Activated CD4-positive, alpha-beta T cell treated with anti-CD3 and anti-CD28 coated beads, Interleukin-2, amount 50 U/mL, for 48 hours (primary cell): ENCODE measurements at regions not wholly inside any gene's neighbourhood (a gene's known extent, or its start where the extent isn't known, plus 50 kb on each side); places are given as distances from the start of the nearest gene placed in this dataset.

Experiments
- DNase-seq, 2 experiments: peaks; one replicate each; pipeline ENCODE4 v3.0.0-alpha.2; 2020

- DNase-seq: no peak
Observed at GRCh38 chr4:107147873-107148272, 111.8 kb upstream of the DKK2 start.

GRCh38 chr4:107138433-107138832 is 102.3 kb upstream of the DKK2 start:
- DNase-seq: no peak

GRCh38 chr4:107133965-107134653 is 98.0 kb upstream of the DKK2 start:
- no peak for DNase-seq

- no peak for DNase-seq
Observed at GRCh38 chr4:107131295-107131694, 95.2 kb upstream of the DKK2 start.

DNA sequence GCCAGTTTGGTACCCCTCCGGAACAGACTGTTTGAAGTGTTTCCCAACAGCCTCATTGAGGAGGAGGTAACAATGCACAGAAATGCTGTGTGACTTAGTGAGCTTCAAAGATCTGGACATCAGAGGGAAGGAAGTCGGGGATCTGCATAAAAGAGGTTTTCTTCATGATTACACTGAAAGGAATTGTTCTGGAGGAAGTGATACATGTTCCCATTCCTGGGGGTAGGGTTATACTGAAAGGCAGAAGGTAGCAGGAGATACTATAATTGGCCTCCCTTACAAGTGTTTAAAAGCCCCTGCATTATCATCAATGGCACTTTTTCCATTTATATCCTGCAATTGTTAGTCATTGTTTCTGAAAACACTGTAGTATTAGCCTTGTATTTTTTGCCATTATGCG is 94.0 kb upstream of the DKK2 start:
- DNase-seq: no peak

GRCh38 chr4:107129611-107130010 is 93.5 kb upstream of the DKK2 start:
- DNase-seq: no peak

- DNase-seq: no peak
Observed at GRCh38 chr4:107129076-107129475, 93.0 kb upstream of the DKK2 start.

- no peak for DNase-seq
Observed at GRCh38 chr4:107128116-107128515, 92.0 kb upstream of the DKK2 start.

DNA sequence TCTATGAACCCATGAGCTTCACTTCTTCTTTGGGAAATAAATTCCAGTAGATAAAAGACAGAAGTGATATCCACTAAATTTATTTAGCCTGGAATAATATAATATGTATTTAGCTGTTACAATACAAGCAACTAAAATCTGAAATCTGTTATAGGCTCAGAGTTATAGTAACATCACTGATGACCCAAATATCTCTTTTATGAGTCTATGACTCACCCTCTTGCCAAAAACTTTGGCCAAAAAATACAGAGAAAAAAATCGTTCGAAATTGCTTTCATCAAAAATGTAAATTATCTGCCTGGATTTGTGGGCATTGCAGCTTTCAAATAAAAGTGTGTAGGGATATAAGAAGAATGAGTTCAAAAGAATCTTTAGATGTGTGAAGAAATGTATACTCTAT is 89.4 kb upstream of the DKK2 start:
- no peak for DNase-seq

DNA sequence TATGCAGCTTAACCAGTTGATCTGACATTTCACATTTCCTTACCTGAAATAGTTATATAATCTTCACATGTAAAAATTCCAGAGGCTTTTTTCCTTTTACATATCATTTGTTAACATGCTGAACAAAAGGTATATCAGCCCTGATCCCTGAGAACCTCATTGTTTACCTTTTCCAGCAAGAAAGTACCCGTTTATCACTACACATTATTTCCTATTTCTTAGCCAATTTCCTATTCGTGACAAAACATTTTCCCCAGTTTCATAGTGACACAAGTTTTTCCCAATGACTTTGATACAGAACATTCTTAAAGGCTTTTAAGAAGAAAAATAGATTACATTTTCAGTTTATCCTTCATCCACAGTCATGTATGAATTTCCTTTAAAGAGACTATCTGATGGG is 86.6 kb upstream of the DKK2 start:
- no peak for DNase-seq

GRCh38 chr4:107120661-107121060 is 84.5 kb upstream of the DKK2 start:
- no peak for DNase-seq

- no peak for DNase-seq
Observed at GRCh38 chr4:107117726-107118125, 81.6 kb upstream of the DKK2 start.

DNA sequence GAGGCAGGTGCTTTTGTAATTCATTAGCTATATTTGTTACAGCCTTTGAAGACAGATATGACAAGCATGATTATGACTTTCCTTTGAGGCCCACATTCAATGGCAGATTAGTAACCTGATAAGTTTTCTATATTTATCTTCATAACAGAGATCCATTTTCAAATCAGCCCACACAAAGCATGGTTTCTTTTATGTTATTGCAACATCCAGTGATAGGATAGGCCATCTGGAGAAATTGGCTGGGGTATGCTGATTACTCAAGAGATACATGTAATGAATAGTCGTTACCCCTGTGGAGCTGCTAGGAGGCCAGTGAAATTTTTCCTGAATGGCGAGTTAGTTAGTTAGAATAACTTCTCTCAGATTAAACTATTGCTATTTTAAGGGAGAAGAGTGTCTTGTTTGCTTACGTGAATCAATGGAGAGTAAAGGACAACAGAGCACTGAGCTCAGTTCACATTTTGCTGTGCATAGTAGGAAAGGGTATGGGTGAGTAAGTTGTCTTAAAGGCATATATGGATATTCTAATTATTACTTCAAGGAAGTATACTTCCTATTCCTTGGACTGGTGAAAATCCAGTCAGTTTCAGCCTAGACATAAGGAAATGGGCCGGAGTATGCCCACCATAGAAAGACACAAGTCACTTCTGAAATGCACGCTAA is 79.2 kb upstream of the DKK2 start:
- DNase-seq: no peak

DNA sequence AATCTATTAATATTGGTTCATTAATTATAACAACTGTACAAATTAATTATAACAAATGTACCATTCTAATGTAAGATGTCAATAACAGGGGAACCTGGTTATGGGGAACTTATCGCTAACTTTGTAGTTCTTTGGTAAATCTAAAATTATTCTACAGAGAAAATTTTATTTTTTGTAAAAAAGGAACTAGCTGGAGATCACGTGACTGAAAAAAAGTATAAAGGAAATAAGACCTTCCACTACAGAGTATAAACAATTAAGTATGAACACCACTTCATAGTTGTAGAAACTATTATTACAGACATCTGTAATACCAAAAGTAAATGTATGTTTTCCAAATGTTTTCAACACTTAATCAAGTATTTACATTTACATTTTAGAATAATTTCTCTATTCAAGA is 77.9 kb upstream of the DKK2 start:
- no peak for DNase-seq

- DNase-seq: no peak
Observed at GRCh38 chr4:107098401-107098800, 62.3 kb upstream of the DKK2 start.

GRCh38 chr4:107094976-107095375 is 58.9 kb upstream of the DKK2 start:
- no peak for DNase-seq

DNA sequence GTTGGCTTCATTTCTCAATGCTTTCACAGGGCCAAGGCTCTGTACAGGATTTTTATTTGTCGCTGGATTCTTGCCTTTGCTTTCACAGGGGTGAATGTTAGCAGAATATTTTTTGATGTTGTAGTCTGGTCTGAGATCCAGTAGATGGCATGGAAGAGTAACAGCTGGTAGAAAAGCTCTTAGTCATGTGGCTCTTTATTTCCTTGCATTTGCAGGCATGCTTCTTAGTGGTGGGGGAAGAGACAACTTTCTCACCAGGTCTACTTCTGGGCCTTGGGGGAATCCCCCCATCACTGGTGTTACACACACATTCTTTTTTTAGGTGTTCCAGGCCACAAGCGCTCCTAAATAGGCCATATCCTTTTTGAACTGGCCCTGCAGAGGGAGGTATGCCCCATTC is 58.2 kb upstream of the DKK2 start:
- no peak for DNase-seq
